ENCODE measurements at regions not wholly inside any gene's neighbourhood (a gene's known extent, or its start where the extent isn't known, plus 50 kb on each side); places are given as distances from the start of the nearest gene placed in this dataset.

GRCh38 chr1:207968521-207969009 lies 57.6 kb upstream of the CD34 start:
- RAD21 ChIA-PET (ENCODE audit: low non-redundant PET in 1 of 2, low total read pairs in 2 of 2, uncharacterized antibody in 2 of 2, unreplicated experiment in 2 of 2) = no interaction called here
- Histone ChIP-seq H2AFZ (ENCODE audit: low read depth, low read length, poor library complexity, severe bottlenecking) (no peak overlapping the region), H3K4me3 (replicated peaks in 1 of 2; ENCODE audit: low read depth in 1 of 2, low read length in 2 of 2) (no peak overlapping the region), H3K4me2 (ENCODE audit: low read length) (no peak overlapping the region), H3K27ac (ENCODE audit: low read depth, low read length) (no peak overlapping the region), H3K9me3 (ENCODE audit: control insufficient read depth in 1 of 2, insufficient read depth in 1 of 2, low read depth in 1 of 2, low read length in 2 of 2) (no peaks in the 10 kb centered on the region), H4K20me1 (ENCODE audit: insufficient read depth) (no peaks in the 10 kb centered on the region), H3K9ac (ENCODE audit: low read length) (no peak overlapping the region), H3K79me2 (ENCODE audit: insufficient read depth, low read length) (no peaks in the 10 kb centered on the region), H3K9me2 (ENCODE audit: insufficient read depth) (no peaks in the 10 kb centered on the region), H3K36me3 (ENCODE audit: control insufficient read depth in 1 of 2, insufficient read depth in 2 of 2, low read length in 2 of 2) (no peaks in the 10 kb centered on the region), H3K4me1 (ENCODE audit: control insufficient read depth in 1 of 2, insufficient read depth in 2 of 2, low read length in 2 of 2) (peaks cover 3 to 7% of the 10 kb centered on the region in 2 experiments; a peak in 2 of 4 replicates), H3K27me3 (ENCODE audit: insufficient read depth, low read length) (peaks cover 8% of the 10 kb centered on the region)
- POLR2A ChIA-PET = no interaction called here
- intact Hi-C loops (cut with micrococcal nuclease) = no loop called here
- ATAC-seq = no peak
- DNase-seq (ENCODE audit: low read depth, low spot score) = no peak
- TF ChIP-seq SRF (IDR thresholded peaks at IDR 0.05; ENCODE audit: low read depth) (no peak), ATF3 (IDR thresholded peaks at IDR 0.05) (no peak), EZH2phosphoT487 (IDR thresholded peaks at IDR 0.05; ENCODE audit: borderline replicate concordance) (no peak), MAX (IDR thresholded peaks at IDR 0.05) (no peak), CEBPB (IDR thresholded peaks at IDR 0.05; ENCODE audit: low read depth) (no peak), ZNF274 (IDR thresholded peaks at IDR 0.05; ENCODE audit: low read depth, low read length) (no peak), SP1 (IDR thresholded peaks at IDR 0.05; ENCODE audit: low read depth) (no peak), EZH2 (IDR thresholded peaks at IDR 0.05) (no peak), JUND (IDR thresholded peaks at IDR 0.05) (no peak), TCF7L2 (IDR thresholded peaks at IDR 0.05; ENCODE audit: borderline replicate concordance, extremely low read depth, insufficient read depth, insufficient read length) (no peak), EGR1 (IDR thresholded peaks at IDR 0.05; ENCODE audit: low read depth) (no peak), POLR2AphosphoS5 (IDR thresholded peaks at IDR 0.05; ENCODE audit: low read depth, low read length) (no peak), RAD21 (IDR thresholded peaks at IDR 0.05; ENCODE audit: low read depth) (no peak), YY1 (IDR thresholded peaks at IDR 0.05; ENCODE audit: extremely low read depth, insufficient replicate concordance, low read depth, low read length) (no peak), CBX3 (IDR thresholded peaks at IDR 0.05; ENCODE audit: low read depth) (no peak)
- TF ChIP-seq, protein P1, sequence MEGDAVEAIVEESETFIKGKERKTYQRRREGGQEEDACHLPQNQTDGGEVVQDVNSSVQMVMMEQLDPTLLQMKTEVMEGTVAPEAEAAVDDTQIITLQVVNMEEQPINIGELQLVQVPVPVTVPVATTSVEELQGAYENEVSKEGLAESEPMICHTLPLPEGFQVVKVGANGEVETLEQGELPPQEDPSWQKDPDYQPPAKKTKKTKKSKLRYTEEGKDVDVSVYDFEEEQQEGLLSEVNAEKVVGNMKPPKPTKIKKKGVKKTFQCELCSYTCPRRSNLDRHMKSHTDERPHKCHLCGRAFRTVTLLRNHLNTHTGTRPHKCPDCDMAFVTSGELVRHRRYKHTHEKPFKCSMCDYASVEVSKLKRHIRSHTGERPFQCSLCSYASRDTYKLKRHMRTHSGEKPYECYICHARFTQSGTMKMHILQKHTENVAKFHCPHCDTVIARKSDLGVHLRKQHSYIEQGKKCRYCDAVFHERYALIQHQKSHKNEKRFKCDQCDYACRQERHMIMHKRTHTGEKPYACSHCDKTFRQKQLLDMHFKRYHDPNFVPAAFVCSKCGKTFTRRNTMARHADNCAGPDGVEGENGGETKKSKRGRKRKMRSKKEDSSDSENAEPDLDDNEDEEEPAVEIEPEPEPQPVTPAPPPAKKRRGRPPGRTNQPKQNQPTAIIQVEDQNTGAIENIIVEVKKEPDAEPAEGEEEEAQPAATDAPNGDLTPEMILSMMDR (IDR thresholded peaks at IDR 0.05 in 2 of 3, conservative IDR thresholded peaks at IDR 0.05 in 1 of 3; ENCODE audit: borderline replicate concordance in 1 of 3, insufficient read depth in 1 of 3, low read depth in 2 of 3, low read length in 2 of 3) = no peak
- CTCF ChIA-PET = interaction anchor here (1.1 to 1.3 kb wide), 2 partner anchors 13 to 69 kb away, joined by 3 to 4 read pairs; no protein-coding TSS in a partner anchor
- BruUV-seq (replicated peaks) = no TSS peak

Data from HCT116 (cell line).